ENCODE measurements at regions not wholly inside any gene's neighbourhood (a gene's known extent, or its start where the extent isn't known, plus 50 kb on each side); places are given as distances from the start of the nearest gene placed in this dataset.

DNA sequence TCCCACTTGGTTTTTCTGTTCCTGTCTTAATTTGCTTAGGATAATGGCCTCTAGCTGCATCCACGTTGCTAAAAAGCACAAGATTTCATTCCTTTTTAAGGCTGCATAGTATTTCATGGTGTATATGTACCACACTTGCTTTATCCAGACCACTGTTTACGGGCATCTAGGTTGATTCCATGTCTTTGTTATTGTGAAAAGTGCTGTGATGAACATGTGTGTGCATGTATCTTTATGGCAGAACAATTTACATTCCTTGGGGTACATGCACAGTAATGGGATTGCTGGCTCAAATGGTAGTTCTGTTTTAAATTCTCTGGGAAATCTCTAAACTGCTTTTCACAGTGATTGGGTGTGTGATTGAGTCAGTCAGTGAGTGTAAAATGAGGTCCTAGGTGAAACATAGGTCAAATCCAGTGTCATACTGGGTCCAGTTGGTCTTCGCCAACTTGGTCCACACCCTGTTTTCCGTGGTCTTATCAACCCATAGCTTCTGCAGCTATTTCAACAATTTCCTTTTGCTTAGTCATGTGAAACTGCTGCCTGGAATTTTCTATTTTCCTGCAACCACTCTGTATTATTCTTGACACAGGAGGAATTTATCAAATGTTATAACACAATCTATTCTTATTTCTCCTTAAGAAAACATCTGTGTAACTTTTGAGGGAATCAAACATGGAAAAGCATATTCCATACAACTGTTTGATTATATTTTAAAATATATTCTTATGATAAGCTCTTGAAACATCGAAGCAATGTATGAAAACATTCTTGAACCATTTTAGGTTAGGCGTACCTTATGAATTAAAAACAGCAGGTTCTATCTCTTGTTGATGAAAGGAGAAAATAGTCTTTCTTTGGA, 82.9 kb downstream of the ADCYAP1 start:
- TF ChIP-seq EZH2 (IDR thresholded peaks at IDR 0.05; ENCODE audit: insufficient read depth, poor library complexity, severe bottlenecking) (no peak), EZH2phosphoT487 (IDR thresholded peaks at IDR 0.05; ENCODE audit: insufficient read depth, low read depth) (no peak)
